WTC11 (cell line): ENCODE measurements at regions not wholly inside any gene's neighbourhood (a gene's known extent, or its start where the extent isn't known, plus 50 kb on each side); places are given as distances from the start of the nearest gene placed in this dataset.

Experiments used
- CBFB ChIP-seq: sonication (generic); formaldehyde crosslinking; IDR thresholded peaks from 2 replicates; pipeline ENCODE4 v1.8.1; 2022; ENCODE audit warnings: mild to moderate bottlenecking, low read depth, missing genetic modification reagents
- ELF4 ChIP-seq: sonication (generic); formaldehyde crosslinking; IDR thresholded peaks from 2 replicates; pipeline ENCODE4 v1.8.1; 2022; ENCODE audit warnings: low read depth, mild to moderate bottlenecking, moderate library complexity, missing genetic modification reagents
- KAT7 ChIP-seq: sonication (generic); formaldehyde crosslinking; IDR thresholded peaks from 2 replicates; pipeline ENCODE4 v1.8.1; 2023; ENCODE audit warnings: missing genetic modification reagents, mild to moderate bottlenecking, borderline replicate concordance
- OVOL2 ChIP-seq: fragments of 250-450 bp; sonication (Bioruptor Pico); IDR thresholded peaks from 2 replicates; pipeline ENCODE4 v1.9.0; 2021; ENCODE audit warnings: mild to moderate bottlenecking, borderline replicate concordance
- PRRX2 ChIP-seq: fragments of 250-450 bp; sonication (Bioruptor Pico); IDR thresholded peaks from 2 replicates; pipeline ENCODE4 v1.8.0; 2021; ENCODE audit warnings: mild to moderate bottlenecking
- TEAD4 ChIP-seq: sonication (generic); formaldehyde crosslinking; IDR thresholded peaks from 2 replicates; pipeline ENCODE4 v1.8.0; 2022; ENCODE audit warnings: mild to moderate bottlenecking, missing genetic modification reagents
- TP53 ChIP-seq: sonication (generic); formaldehyde crosslinking; IDR thresholded peaks from 2 replicates; pipeline ENCODE4 v1.8.1; 2023; ENCODE audit warnings: mild to moderate bottlenecking, missing genetic modification reagents
- ZNF263 ChIP-seq: sonication (generic); formaldehyde crosslinking; IDR thresholded peaks from 2 replicates; pipeline ENCODE4 v1.8.1; 2022; ENCODE audit warnings: low read depth, mild to moderate bottlenecking, moderate library complexity, missing genetic modification reagents
- TF ChIP-seq, protein P1 (sequence below): fragments of 200-600 bp; IDR thresholded peaks from 2 replicates; pipeline ENCODE4 v1.8.0; 2022; ENCODE audit warnings: antibody characterized with exemption
- TF ChIP-seq, protein P2 (sequence below): sonication (generic); formaldehyde crosslinking; IDR thresholded peaks from 2 replicates; pipeline ENCODE4 v1.8.0; 2022; ENCODE audit warnings: mild to moderate bottlenecking, missing genetic modification reagents
- TF ChIP-seq, protein P3 (sequence below): sonication (generic); formaldehyde crosslinking; IDR thresholded peaks from 2 replicates; pipeline ENCODE4 v1.8.0; 2022; ENCODE audit warnings: mild to moderate bottlenecking, missing genetic modification reagents
- TF ChIP-seq, protein P4 (sequence below): sonication (generic); formaldehyde crosslinking; IDR thresholded peaks from 2 replicates; pipeline ENCODE4 v1.8.1; 2023; ENCODE audit warnings: mild to moderate bottlenecking, missing genetic modification reagents, moderate library complexity
- TF ChIP-seq, protein P5 (sequence below): sonication (generic); formaldehyde crosslinking; IDR thresholded peaks from 2 replicates; pipeline ENCODE4 v1.8.0; 2023; ENCODE audit warnings: missing genetic modification reagents, mild to moderate bottlenecking, borderline replicate concordance
- TF ChIP-seq, protein P6 (sequence below): sonication (generic); formaldehyde crosslinking; IDR thresholded peaks from 2 replicates; pipeline ENCODE4 v1.8.1; 2022; ENCODE audit warnings: missing genetic modification reagents, borderline replicate concordance

DNA sequence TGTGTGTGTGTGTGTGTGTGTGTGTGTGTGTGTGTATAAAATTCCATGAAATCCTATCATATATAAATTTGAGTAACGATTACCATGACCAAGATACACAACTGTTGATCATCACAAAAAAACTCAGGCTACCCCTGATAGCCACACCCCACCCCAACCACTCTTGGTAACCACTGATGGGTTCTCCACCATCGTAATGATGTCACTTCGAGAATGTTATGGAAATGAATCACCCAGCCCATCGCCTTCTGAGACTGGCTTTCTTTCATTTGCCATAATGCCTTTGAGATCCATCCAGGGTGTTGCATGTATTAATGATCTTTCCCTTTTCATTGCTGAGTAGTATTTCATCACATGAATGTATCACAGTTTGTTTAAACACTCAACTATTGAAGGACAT is 496.0 kb downstream of the MIAT start:
- TF ChIP-seq, protein P1, sequence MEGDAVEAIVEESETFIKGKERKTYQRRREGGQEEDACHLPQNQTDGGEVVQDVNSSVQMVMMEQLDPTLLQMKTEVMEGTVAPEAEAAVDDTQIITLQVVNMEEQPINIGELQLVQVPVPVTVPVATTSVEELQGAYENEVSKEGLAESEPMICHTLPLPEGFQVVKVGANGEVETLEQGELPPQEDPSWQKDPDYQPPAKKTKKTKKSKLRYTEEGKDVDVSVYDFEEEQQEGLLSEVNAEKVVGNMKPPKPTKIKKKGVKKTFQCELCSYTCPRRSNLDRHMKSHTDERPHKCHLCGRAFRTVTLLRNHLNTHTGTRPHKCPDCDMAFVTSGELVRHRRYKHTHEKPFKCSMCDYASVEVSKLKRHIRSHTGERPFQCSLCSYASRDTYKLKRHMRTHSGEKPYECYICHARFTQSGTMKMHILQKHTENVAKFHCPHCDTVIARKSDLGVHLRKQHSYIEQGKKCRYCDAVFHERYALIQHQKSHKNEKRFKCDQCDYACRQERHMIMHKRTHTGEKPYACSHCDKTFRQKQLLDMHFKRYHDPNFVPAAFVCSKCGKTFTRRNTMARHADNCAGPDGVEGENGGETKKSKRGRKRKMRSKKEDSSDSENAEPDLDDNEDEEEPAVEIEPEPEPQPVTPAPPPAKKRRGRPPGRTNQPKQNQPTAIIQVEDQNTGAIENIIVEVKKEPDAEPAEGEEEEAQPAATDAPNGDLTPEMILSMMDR, result no peak
- TF ChIP-seq, protein P2, sequence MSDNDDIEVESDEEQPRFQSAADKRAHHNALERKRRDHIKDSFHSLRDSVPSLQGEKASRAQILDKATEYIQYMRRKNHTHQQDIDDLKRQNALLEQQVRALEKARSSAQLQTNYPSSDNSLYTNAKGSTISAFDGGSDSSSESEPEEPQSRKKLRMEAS (CRISPR knock-in tag), result no peak
- TF ChIP-seq TP53 (CRISPR knock-in tag) (no peak), CBFB (CRISPR knock-in tag) (no peak), OVOL2 (CRISPR knock-in tag) (no peak), KAT7 (no peak), ELF4 (CRISPR knock-in tag) (no peak), TEAD4 (CRISPR knock-in tag) (no peak), PRRX2 (CRISPR knock-in tag) (no peak), ZNF263 (CRISPR knock-in tag) (no peak)
- TF ChIP-seq, protein P3, sequence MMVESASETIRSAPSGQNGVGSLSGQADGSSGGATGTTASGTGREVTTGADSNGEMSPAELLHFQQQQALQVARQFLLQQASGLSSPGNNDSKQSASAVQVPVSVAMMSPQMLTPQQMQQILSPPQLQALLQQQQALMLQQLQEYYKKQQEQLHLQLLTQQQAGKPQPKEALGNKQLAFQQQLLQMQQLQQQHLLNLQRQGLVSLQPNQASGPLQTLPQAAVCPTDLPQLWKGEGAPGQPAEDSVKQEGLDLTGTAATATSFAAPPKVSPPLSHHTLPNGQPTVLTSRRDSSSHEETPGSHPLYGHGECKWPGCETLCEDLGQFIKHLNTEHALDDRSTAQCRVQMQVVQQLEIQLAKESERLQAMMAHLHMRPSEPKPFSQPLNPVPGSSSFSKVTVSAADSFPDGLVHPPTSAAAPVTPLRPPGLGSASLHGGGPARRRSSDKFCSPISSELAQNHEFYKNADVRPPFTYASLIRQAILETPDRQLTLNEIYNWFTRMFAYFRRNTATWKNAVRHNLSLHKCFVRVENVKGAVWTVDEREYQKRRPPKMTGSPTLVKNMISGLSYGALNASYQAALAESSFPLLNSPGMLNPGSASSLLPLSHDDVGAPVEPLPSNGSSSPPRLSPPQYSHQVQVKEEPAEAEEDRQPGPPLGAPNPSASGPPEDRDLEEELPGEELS (CRISPR knock-in tag), result no peak
- TF ChIP-seq, protein P4, sequence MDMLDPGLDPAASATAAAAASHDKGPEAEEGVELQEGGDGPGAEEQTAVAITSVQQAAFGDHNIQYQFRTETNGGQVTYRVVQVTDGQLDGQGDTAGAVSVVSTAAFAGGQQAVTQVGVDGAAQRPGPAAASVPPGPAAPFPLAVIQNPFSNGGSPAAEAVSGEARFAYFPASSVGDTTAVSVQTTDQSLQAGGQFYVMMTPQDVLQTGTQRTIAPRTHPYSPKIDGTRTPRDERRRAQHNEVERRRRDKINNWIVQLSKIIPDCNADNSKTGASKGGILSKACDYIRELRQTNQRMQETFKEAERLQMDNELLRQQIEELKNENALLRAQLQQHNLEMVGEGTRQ (CRISPR knock-in tag), result no peak
- TF ChIP-seq, protein P5, sequence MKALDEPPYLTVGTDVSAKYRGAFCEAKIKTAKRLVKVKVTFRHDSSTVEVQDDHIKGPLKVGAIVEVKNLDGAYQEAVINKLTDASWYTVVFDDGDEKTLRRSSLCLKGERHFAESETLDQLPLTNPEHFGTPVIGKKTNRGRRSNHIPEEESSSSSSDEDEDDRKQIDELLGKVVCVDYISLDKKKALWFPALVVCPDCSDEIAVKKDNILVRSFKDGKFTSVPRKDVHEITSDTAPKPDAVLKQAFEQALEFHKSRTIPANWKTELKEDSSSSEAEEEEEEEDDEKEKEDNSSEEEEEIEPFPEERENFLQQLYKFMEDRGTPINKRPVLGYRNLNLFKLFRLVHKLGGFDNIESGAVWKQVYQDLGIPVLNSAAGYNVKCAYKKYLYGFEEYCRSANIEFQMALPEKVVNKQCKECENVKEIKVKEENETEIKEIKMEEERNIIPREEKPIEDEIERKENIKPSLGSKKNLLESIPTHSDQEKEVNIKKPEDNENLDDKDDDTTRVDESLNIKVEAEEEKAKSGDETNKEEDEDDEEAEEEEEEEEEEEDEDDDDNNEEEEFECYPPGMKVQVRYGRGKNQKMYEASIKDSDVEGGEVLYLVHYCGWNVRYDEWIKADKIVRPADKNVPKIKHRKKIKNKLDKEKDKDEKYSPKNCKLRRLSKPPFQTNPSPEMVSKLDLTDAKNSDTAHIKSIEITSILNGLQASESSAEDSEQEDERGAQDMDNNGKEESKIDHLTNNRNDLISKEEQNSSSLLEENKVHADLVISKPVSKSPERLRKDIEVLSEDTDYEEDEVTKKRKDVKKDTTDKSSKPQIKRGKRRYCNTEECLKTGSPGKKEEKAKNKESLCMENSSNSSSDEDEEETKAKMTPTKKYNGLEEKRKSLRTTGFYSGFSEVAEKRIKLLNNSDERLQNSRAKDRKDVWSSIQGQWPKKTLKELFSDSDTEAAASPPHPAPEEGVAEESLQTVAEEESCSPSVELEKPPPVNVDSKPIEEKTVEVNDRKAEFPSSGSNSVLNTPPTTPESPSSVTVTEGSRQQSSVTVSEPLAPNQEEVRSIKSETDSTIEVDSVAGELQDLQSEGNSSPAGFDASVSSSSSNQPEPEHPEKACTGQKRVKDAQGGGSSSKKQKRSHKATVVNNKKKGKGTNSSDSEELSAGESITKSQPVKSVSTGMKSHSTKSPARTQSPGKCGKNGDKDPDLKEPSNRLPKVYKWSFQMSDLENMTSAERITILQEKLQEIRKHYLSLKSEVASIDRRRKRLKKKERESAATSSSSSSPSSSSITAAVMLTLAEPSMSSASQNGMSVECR (CRISPR knock-in tag), result no peak
- TF ChIP-seq, protein P6, sequence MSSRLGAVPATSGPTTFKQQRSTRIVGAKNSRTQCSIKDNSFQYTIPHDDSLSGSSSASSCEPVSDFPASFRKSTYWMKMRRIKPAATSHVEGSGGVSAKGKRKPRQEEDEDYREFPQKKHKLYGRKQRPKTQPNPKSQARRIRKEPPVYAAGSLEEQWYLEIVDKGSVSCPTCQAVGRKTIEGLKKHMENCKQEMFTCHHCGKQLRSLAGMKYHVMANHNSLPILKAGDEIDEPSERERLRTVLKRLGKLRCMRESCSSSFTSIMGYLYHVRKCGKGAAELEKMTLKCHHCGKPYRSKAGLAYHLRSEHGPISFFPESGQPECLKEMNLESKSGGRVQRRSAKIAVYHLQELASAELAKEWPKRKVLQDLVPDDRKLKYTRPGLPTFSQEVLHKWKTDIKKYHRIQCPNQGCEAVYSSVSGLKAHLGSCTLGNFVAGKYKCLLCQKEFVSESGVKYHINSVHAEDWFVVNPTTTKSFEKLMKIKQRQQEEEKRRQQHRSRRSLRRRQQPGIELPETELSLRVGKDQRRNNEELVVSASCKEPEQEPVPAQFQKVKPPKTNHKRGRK (CRISPR knock-in tag), result no peak
